8988T (cell line): ENCODE measurements at regions not wholly inside any gene's neighbourhood (a gene's known extent, or its start where the extent isn't known, plus 50 kb on each side); places are given as distances from the start of the nearest gene placed in this dataset.

Source experiments
- DNase-seq: peaks from one replicate; pipeline ENCODE4 v3.0.0; 2011

- DNase-seq = no peak
These were observed 124.7 kb upstream of the WNT4 start for GRCh38 chr1:22267413-22268175.

DNA sequence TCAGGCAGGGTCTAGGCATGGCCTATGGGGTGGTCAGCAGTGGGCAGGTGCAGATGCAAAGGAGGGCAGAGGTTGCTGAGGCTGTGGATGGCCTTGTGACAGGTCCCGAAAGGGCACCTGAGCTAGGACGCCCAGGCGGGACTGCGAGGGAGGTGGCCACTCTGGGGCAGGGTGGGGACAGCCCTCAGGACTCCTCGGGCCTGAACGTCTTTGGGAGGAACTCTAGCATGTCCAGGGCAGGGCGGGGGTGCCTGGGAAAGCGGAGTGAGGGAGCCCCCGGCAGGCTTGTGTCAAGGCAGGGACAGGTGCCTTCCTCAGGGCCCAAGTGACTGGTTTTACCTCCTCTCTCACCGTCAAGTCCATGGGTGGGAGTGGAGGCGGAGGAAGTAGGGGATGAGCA is 125.4 kb upstream of the WNT4 start:
- DNase-seq = no peak

- DNase-seq = no peak
These were observed 129.2 kb upstream of the WNT4 start for GRCh38 chr1:22271847-22272801.

GRCh38 chr1:22273686-22274681 is 131.1 kb upstream of the WNT4 start:
- no peak for DNase-seq

DNA sequence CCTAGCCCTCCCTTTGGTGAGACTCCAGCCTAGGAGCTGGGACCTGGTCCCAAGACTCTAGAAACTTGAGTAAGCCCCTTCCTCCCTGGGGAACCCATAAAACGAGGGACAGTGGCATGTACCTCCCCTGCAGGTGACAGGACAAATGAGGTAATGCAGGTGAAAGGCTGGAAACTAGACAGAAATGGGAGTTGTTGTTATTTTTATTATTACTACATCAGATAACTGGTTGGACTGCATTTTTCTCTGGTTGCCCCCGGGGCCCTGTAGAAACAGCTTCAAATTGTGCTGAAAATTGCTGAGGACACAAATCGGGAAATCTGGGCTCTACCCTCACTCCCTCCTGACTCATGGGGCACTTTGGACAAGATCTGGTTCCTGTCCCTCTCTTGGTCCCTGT is 132.3 kb upstream of the WNT4 start:
- DNase-seq = no peak

DNA sequence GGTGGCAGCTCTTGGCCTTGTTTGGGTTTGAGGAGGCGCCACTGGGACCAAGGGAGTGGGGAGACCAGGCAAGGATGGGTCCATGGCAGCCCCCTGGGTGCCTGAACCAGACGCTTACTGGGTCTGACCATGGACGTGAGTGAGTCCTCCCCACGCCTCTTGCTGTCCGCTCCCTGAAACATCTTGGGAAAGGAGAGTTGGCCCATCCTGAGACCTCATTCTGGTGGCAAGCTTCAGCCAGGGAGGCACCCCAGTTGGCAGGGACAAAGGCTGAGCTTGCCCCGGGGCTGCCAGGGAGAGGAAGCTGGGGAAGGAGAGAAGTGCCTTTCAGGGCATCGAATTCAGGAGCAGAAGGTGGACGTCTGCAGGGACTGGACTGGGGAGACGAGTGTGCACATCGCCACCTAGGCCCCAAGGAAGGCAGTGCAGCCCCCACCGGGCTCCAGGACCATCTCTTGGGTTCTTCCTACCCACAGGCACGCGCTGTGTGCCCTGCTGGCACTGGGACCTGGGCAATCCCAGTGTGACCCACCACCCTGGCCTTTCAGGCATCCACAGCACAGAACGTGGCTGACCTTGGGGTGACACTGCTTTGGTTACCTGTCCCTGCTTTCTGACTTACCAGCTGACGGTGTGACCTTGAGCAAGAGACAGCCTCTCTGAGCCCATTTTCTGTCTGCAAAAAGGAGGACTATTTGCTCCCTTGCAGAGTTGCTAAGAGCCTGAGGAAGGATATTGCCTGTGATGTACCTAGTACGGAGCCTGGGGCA is 132.9 kb upstream of the WNT4 start:
- DNase-seq = peak; percentile 83

DNA sequence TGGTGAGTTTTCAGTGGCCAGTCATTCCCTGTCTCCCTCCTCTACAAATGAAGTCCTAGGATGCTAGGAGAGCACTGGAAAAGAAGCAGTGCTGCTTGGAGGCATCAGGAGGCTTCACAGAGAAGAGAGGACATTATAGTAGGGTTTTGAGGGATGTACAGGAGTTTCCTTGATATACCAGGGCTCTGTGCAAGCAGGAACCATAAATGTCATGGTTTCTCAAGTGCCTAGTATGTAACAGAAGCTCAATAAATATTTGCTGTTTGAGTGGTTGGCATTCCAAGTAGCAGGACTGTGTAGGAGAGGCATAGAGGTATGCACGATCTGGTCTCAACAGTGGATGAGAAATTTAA is 133.5 kb upstream of the WNT4 start:
- DNase-seq = no peak

DNA sequence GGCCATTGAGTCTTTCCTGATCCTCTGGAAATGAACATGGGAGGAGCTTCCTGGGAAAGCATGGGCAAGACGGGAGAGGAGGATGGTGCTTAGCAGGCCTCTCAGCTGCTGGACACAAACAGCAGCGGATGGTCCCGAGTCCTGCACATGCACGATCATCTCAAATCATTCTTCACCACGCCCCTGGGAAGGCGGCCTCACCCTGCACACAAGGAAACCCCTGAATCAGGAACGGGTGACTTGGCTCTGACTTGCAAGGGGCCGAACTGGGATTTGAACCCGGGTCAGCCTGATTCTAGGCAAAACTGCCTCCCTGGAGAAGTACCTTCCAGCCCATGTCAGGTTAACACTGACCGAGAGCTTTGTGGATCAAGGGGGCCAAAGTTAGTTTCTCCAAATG is 134.8 kb upstream of the WNT4 start:
- no peak for DNase-seq

DNA sequence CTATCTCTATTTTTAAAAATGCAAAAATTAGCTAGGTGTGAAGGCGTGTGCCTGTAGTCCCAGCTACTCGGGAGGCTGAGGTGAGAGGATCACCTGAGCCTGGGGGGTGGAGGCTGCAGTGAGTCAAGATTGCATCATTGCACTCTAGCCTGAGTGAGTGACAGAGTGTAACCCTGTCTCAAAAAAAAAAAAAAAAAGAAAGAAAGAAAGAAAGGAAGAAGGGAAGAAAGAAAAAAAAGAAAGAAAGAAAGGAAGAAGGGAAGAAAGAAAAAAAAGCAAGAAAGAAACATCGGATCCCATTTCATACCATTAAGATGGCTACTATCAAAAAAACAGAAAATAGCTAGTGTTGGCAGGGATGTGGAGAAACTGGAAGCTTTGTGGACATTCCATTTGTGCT is 136.8 kb upstream of the WNT4 start:
- DNase-seq = no peak

DNA sequence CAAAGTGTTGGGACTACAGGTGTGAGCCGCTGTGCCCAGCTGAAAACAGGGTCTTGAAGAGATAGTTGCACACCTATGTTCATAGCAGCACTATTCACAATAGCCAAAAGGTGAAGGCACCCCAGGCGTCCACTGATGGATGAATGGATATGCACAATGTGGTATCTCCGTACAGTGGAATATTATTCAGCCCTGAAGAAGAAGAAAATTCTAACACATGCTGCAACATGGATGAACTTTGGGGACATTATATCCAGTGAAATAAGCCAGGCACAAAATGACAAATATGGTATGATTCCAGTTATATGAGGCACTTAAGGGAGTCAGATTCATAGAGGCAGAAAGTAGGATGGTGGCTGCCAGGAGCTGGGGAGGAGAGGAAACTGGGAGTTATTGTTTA is 137.6 kb upstream of the WNT4 start:
- no peak for DNase-seq

- DNase-seq = no peak
These were observed 138.8 kb upstream of the WNT4 start for GRCh38 chr1:22281521-22282363.

DNA sequence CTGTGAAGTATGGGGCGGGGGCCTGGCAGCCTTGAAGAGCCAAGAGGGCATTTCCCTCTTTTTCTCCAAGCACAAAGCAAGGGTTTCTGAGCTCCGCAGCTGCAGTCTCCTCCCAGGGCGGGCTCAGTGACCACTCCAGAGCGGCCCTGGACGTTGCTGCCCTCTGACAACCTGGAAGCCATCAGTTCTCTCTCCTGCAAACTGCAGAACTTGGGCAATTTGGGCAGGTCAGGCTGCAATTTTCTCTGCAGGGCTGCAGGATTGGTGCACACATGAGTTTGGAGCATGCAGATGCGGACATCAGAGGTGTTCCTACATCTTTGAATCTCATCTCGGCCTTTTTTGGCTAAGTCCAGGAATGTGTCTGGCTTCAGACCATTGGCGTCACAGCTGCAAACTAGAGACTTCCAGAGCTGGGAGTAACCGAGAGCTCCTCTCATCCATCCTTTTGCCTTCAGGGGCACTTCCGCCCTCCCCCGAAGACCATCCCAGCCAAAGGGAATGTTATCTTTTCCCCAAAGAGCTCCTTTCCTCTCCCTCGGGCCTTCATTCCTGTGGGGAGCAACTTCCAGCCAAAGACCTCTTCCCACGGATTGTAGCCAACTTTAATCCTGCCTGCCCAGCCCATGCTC is 139.6 kb upstream of the WNT4 start:
- DNase-seq = no peak

DNA sequence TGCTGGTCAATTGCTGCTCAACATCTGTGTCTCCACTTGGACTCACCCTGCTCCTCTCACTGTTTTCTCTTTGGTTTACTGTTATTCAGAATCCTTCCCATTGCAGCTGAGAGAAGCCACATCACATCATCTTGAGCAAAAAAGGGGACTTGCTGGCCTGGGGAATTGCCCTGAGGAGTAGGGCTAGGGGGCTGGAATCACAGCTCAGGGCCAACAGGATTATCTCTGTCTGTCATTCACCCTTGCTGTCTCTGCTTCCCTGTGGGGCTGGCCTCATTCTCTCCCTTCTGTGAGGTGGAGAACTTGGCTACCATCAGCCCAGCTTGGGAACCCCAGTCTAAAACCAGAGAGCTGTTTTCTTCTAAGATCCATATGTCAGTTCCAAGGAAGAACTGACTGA is 140.7 kb upstream of the WNT4 start:
- no peak for DNase-seq

- DNase-seq = no peak
These were observed 141.3 kb upstream of the WNT4 start for GRCh38 chr1:22284236-22284635.

GRCh38 chr1:22284906-22285548 is 142.1 kb upstream of the WNT4 start:
- no peak for DNase-seq

DNA sequence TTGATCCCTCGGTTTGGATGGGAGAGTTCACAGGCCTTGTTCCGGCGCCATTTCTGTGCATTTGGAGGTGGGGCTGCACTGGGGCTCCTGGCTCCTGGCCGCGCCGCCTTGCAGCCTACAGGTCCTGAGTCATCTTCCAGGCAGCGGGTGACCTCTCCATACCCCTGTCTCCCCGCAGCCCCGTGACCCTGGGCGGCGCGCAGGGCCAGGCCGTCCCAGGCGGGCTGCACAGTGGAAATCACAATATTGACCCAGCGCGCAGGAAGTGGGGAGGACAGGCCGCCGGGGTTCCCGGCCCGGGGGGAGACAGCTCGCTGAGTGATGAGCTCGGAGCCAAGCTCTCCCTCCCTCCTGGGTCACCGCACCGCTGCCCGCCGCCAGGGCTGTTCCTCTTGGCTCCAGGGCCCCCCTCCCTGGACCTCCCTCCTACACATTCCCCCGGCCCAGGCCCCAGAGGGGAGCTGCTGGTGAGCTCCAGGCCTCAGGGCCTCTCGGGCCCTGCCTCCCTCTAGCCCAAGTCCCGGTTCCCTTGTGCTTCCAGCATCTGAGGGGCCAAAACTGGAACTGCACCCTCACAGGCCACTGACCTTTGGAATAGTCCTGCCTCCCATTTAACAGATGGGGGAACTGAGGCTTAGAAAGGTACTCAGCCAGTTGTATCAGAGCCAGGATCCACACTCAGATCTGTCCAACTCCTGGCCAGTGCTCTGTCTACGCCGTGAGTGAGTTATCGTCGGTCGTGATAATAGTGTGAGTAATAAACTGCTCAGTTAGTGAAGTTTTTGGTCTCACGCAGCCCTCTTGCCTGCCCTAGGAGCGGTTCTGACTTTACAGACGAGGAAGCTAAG is 142.9 kb upstream of the WNT4 start:
- no peak for DNase-seq

- DNase-seq = no peak
These were observed 143.6 kb upstream of the WNT4 start for GRCh38 chr1:22286491-22286890.

- no peak for DNase-seq
These were observed 144.4 kb upstream of the WNT4 start for GRCh38 chr1:22287273-22287672.

- no peak for DNase-seq
These were observed 145.1 kb upstream of the WNT4 start for GRCh38 chr1:22287946-22288520.
